HEK293 (cell line): ENCODE measurements at regions not wholly inside any gene's neighbourhood (a gene's known extent, or its start where the extent isn't known, plus 50 kb on each side); places are given as distances from the start of the nearest gene placed in this dataset.

ENCODE experiments used
- CTCF ChIA-PET: fragments of 350-600 bp; formaldehyde crosslinking; extraction: SDS; loops from one replicate; lab custom pipeline; 2021; ENCODE audit warnings: antibody characterized with exemption; lab: Yijun Ruan, JAX
- POLR2A ChIA-PET: fragments of 300-600 bp; formaldehyde crosslinking; extraction: SDS; loops from one replicate; lab custom pipeline; 2020; ENCODE audit warnings: antibody characterized with exemption, inconsistent platforms; lab: Yijun Ruan, JAX
- H3K27ac ChIP-seq: fragments of 200-500 bp; sonication (Bioruptor generic); 2 replicates; pipeline ENCODE4 v1.5.1; 2014; ENCODE audit warnings: low read depth, low read length, control low read depth, inconsistent platforms; ENCODE audit errors: extremely low read depth
- H3K36me3 ChIP-seq, 2 experiments: fragments of 200-500 bp in 1 of 2; sonication (Bioruptor generic) in 1 of 2; 1 replicate in 1 of 2; 2 replicates in 1 of 2; pipeline ENCODE4 v1.5.1; 2014 to 2017; ENCODE audit warnings: inconsistent platforms in 2 of 2, low read length in 2 of 2; ENCODE audit not compliant: control insufficient read depth in 2 of 2, insufficient read depth in 1 of 2
- H3K4me1 ChIP-seq: fragments of 200-500 bp; sonication (Bioruptor generic); 2 replicates; pipeline ENCODE4 v1.5.1; 2014; ENCODE audit warnings: mild to moderate bottlenecking, low read length, inconsistent platforms; ENCODE audit not compliant: control insufficient read depth, insufficient read depth
- H3K4me3 ChIP-seq: 2 replicates; pipeline ENCODE4 v1.5.1; 2011; ENCODE audit warnings: low read depth, mild to moderate bottlenecking, control low read depth, low read length, moderate library complexity
- H3K9me3 ChIP-seq: fragments of 200-500 bp; sonication (Bioruptor generic); 2 replicates; pipeline ENCODE4 v1.5.1; 2014; ENCODE audit warnings: low read depth, low read length, inconsistent platforms; ENCODE audit not compliant: control insufficient read depth, insufficient read depth
- ELK4 ChIP-seq: IDR thresholded peaks from 2 replicates; pipeline ENCODE4 v1.6.1; 2011; ENCODE audit warnings: mild to moderate bottlenecking, low read depth, low read length, borderline replicate concordance
- GLIS2 ChIP-seq: fragments of 450-650 bp; formaldehyde crosslinking; IDR thresholded peaks from 2 replicates; pipeline ENCODE4 v1.5.1; 2016; ENCODE audit warnings: missing biosample characterization, missing genetic modification characterization
- MEIS1 ChIP-seq: sonication (generic); formaldehyde crosslinking; IDR thresholded peaks from 2 replicates; pipeline ENCODE4 v1.8.1; 2022; ENCODE audit warnings: missing genetic modification reagents, mild to moderate bottlenecking, borderline replicate concordance
- OSR2 ChIP-seq: fragments of 450-650 bp; formaldehyde crosslinking; IDR thresholded peaks from 2 replicates; pipeline ENCODE4 v1.5.1; 2016; ENCODE audit warnings: missing biosample characterization, missing genetic modification characterization
- PRDM1 ChIP-seq: fragments of 450-650 bp; formaldehyde crosslinking; IDR thresholded peaks from 2 replicates; pipeline ENCODE4; 2016; ENCODE audit warnings: missing biosample characterization, missing genetic modification characterization
- SP7 ChIP-seq: fragments of 450-650 bp; formaldehyde crosslinking; IDR thresholded peaks from 2 replicates; pipeline ENCODE4 v1.5.1; 2016; ENCODE audit warnings: missing biosample characterization, missing genetic modification characterization
- ZNF132 ChIP-seq: fragments of 450-650 bp; formaldehyde crosslinking; IDR thresholded peaks from 2 replicates; pipeline ENCODE4 v1.5.1; 2017; ENCODE audit warnings: missing biosample characterization, missing genetic modification characterization, borderline replicate concordance
- ZNF133 ChIP-seq: fragments of 450-650 bp; formaldehyde crosslinking; IDR thresholded peaks from 2 replicates; pipeline ENCODE4 v1.5.1; 2016; ENCODE audit warnings: missing biosample characterization, missing genetic modification characterization
- ZNF19 ChIP-seq: fragments of 450-650 bp; formaldehyde crosslinking; IDR thresholded peaks from 2 replicates; pipeline ENCODE4; 2016; ENCODE audit warnings: missing biosample characterization, missing genetic modification characterization, low read depth
- ZNF292 ChIP-seq: fragments of 450-650 bp; formaldehyde crosslinking; IDR thresholded peaks from 2 replicates; pipeline ENCODE4 v1.5.1; 2016; ENCODE audit warnings: low read depth, missing biosample characterization, missing genetic modification characterization, borderline replicate concordance
- ZNF391 ChIP-seq: fragments of 450-650 bp; formaldehyde crosslinking; IDR thresholded peaks from 2 replicates; pipeline ENCODE4 v1.5.1; 2016; ENCODE audit warnings: low read depth, missing biosample characterization, missing genetic modification characterization, borderline replicate concordance
- ZNF473 ChIP-seq: fragments of 450-650 bp; formaldehyde crosslinking; IDR thresholded peaks from 2 replicates; pipeline ENCODE4 v1.5.1; 2017; ENCODE audit warnings: missing biosample characterization, missing genetic modification characterization
- ZNF488 ChIP-seq: fragments of 450-650 bp; formaldehyde crosslinking; IDR thresholded peaks from 2 replicates; pipeline ENCODE4 v1.5.1; 2016; ENCODE audit warnings: missing biosample characterization, missing genetic modification characterization
- ZNF513 ChIP-seq: fragments of 450-650 bp; IDR thresholded peaks from 2 replicates; pipeline ENCODE4 v1.5.1; 2018; ENCODE audit warnings: missing biosample characterization, missing genetic modification characterization
- ZNF514 ChIP-seq: fragments of 450-650 bp; formaldehyde crosslinking; IDR thresholded peaks from 2 replicates; pipeline ENCODE4 v1.5.1; 2016; ENCODE audit warnings: missing biosample characterization, missing genetic modification characterization
- ZNF549 ChIP-seq: fragments of 450-650 bp; IDR thresholded peaks from 2 replicates; pipeline ENCODE4 v1.5.1; 2018; ENCODE audit warnings: missing biosample characterization, missing genetic modification characterization, mild to moderate bottlenecking, inconsistent platforms, moderate library complexity
- ZNF561 ChIP-seq: fragments of 450-650 bp; IDR thresholded peaks from 2 replicates; pipeline ENCODE4 v1.5.1; 2018; ENCODE audit warnings: missing biosample characterization, missing genetic modification characterization, borderline replicate concordance
- ZNF621 ChIP-seq: fragments of 450-650 bp; formaldehyde crosslinking; IDR thresholded peaks from 2 replicates; pipeline ENCODE4 v1.5.1; 2017; ENCODE audit warnings: missing biosample characterization, missing genetic modification characterization
- ZNF626 ChIP-seq: fragments of 450-650 bp; sonication (Bioruptor Pico); formaldehyde crosslinking; IDR thresholded peaks from 2 replicates; pipeline ENCODE4 v1.5.1; 2018; ENCODE audit warnings: missing biosample characterization, missing genetic modification characterization, inconsistent platforms
- ZNF791 ChIP-seq: fragments of 450-650 bp; formaldehyde crosslinking; IDR thresholded peaks from 2 replicates; pipeline ENCODE4 v1.5.1; 2016; ENCODE audit warnings: missing biosample characterization, missing genetic modification characterization
- TF ChIP-seq, protein P1 (sequence below): fragments of 450-650 bp; formaldehyde crosslinking; IDR thresholded peaks from 2 replicates; pipeline ENCODE4 v1.5.1; 2016; ENCODE audit warnings: missing biosample characterization, missing genetic modification characterization
- TF ChIP-seq, protein P2 (sequence below): fragments of 450-650 bp; formaldehyde crosslinking; IDR thresholded peaks from 2 replicates; pipeline ENCODE4 v1.5.1; 2016; ENCODE audit warnings: missing biosample characterization, missing genetic modification characterization

DNA sequence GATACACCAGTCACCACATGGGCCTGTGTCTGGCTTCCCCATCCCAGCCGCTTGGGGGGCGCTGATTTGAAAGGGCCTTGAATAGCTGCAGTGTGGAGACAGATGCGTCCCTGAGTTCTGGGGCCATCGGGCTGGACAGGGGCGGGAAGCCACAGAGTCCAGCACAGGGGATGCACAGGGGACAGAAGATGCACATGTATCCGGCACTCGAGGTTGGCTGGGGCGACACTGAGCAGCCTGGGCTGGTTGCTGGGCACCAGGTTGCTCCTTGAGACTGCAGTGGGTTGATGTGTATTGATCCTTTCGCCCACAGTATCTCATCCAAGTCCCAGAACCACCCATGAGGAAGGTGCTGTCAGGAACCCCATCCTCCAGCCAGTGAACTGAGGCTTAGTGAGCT is 99.3 kb upstream of the SYT13 start:
- CTCF ChIA-PET = interaction anchor here (0.6 to 2.2 kb wide), 4 partner anchors 12 to 386 kb away, joined by 3 to 8 read pairs (median 3); no protein-coding TSS in a partner anchor
- H3K36me3 ChIP-seq = no peaks in the 10 kb centered on the region
- no peak for TF ChIP-seq ZNF561 (tag by site-specific recombination)
- TF ChIP-seq ELK4 = no peak
- no peak for TF ChIP-seq ZNF133 (tag by site-specific recombination)
- TF ChIP-seq ZNF514 (tag by site-specific recombination) = no peak
- TF ChIP-seq ZNF391 = no peak
- no peak for TF ChIP-seq ZNF292 (tag by site-specific recombination)
- TF ChIP-seq ZNF488 = no peak
- TF ChIP-seq SP7 = no peak
- TF ChIP-seq, protein P1, sequence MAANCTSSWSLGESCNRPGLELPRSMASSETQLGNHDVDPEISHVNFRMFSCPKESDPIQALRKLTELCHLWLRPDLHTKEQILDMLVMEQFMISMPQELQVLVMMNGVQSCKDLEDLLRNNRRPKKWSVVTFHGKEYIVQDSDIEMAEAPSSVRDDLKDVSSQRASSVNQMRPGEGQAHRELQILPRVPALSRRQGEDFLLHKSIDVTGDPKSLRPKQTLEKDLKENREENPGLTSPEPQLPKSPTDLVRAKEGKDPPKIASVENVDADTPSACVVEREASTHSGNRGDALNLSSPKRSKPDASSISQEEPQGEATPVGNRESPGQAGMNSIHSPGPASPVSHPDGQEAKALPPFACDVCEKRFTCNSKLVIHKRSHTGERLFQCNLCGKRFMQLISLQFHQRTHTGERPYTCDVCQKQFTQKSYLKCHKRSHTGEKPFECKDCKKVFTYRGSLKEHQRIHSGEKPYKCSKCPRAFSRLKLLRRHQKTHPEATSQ (tag by site-specific recombination) = no peak
- TF ChIP-seq MEIS1 (CRISPR knock-in tag) = no peak
- no peak for TF ChIP-seq ZNF132 (tag by site-specific recombination)
- TF ChIP-seq ZNF19 (tag by site-specific recombination) = no peak
- no peak for TF ChIP-seq OSR2
- TF ChIP-seq, all 188 proteins: peak for 0
- H3K4me3 ChIP-seq = no peak overlapping the region
- no peak overlapping the region for H3K27ac ChIP-seq
- POLR2A ChIA-PET = no interaction called here
- no peaks in the 10 kb centered on the region for H3K4me1 ChIP-seq
- H3K9me3 ChIP-seq = no peaks in the 10 kb centered on the region

GRCh38 chr11:45384711-45385241 is 98.6 kb upstream of the SYT13 start:
- H3K27ac ChIP-seq = no peak overlapping the region
- ChIA-PET CTCF (interaction anchor here (0.6 to 2.3 kb wide), 4 partner anchors 13 to 387 kb away, joined by 3 to 16 read pairs (median 6); no protein-coding TSS in a partner anchor), POLR2A (no interaction called here)

More at GRCh38 chr11:45384711-45385241, 98.6 kb upstream of the SYT13 start:
- Histone ChIP-seq H3K9me3 (no peaks in the 10 kb centered on the region), H3K4me3 (no peak overlapping the region), H3K4me1 (no peaks in the 10 kb centered on the region), H3K36me3 (no peaks in the 10 kb centered on the region)
- TF ChIP-seq ZNF513 (no peak), PRDM1 (no peak), ZNF473 (tag by site-specific recombination) (no peak), ZNF549 (no peak), ZNF791 (tag by site-specific recombination) (no peak), GLIS2 (tag by site-specific recombination) (no peak), ZNF621 (tag by site-specific recombination) (no peak), ZNF626 (tag by site-specific recombination) (no peak)
- TF ChIP-seq, protein P2, sequence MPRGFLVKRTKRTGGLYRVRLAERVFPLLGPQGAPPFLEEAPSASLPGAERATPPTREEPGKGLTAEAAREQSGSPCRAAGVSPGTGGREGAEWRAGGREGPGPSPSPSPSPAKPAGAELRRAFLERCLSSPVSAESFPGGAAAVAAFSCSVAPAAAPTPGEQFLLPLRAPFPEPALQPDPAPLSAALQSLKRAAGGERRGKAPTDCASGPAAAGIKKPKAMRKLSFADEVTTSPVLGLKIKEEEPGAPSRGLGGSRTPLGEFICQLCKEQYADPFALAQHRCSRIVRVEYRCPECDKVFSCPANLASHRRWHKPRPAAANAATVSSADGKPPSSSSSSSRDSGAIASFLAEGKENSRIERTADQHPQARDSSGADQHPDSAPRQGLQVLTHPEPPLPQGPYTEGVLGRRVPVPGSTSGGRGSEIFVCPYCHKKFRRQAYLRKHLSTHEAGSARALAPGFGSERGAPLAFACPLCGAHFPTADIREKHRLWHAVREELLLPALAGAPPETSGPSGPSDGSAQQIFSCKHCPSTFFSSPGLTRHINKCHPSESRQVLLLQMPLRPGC = no peak
